Tibial nerve (tissue), 4 donors: ENCODE measurements at regions not wholly inside any gene's neighbourhood (a gene's known extent, or its start where the extent isn't known, plus 50 kb on each side); places are given as distances from the start of the nearest gene placed in this dataset.

Source experiments
- DNase-seq, 2 donors: peaks; one replicate each; pipeline ENCODE4 v3.0.0-alpha.2; 2019; ENCODE audit warnings: low spot score in 2 of 2
- H3K27ac ChIP-seq, 4 donors: fragments of 200-600 bp; sonication (generic) in 3 of 4; one replicate each; pipeline ENCODE4 v1.5.1; 2017 to 2019; ENCODE audit warnings: mild to moderate bottlenecking in 1 of 4
- H3K27me3 ChIP-seq, 2 donors: fragments of 200-600 bp; sonication (generic) in 1 of 2; one replicate each; pipeline versions ENCODE4 v1.5.1 to v1.6.0; 2017 to 2019
- H3K36me3 ChIP-seq, 3 donors: fragments of 200-600 bp; sonication (generic); one replicate each; pipeline ENCODE4 v1.5.1; 2018 to 2019
- H3K4me1 ChIP-seq, 4 donors: fragments of 200-600 bp; sonication (generic) in 3 of 4; one replicate each; pipeline ENCODE4 v1.5.1; 2017 to 2019
- H3K4me3 ChIP-seq, 4 donors: fragments of 200-600 bp; sonication (generic) in 3 of 4; one replicate each; pipeline ENCODE4 v1.5.1; 2017 to 2019; ENCODE audit warnings: mild to moderate bottlenecking in 1 of 4, moderate library complexity in 1 of 4
- H3K9me3 ChIP-seq, 4 donors: fragments of 200-600 bp; sonication (generic) in 3 of 4; one replicate each; pipeline ENCODE4 v1.5.1; 2017 to 2019
- CTCF ChIP-seq, 5 experiments: fragments of 200-600 bp in 3 of 5; fragments of 450-650 bp in 2 of 5; sonication (generic) in 3 of 5; IDR thresholded peaks; one replicate each; pipeline ENCODE4 v1.5.1; 2016 to 2019; ENCODE audit warnings: antibody characterized with exemption in 5 of 5, mild to moderate bottlenecking in 3 of 5, moderate library complexity in 2 of 5
- EP300 ChIP-seq, 2 donors: sonication (generic); formaldehyde crosslinking; IDR thresholded peaks; one replicate each; pipeline ENCODE4 v1.6.1; 2017; ENCODE audit warnings: antibody characterized with exemption in 2 of 2, mild to moderate bottlenecking in 1 of 2
- POLR2A ChIP-seq, 2 donors: fragments of 450-650 bp; IDR thresholded peaks; one replicate each; pipeline ENCODE4 v1.6.1; 2017; ENCODE audit warnings: antibody characterized with exemption in 2 of 2, mild to moderate bottlenecking in 2 of 2, moderate library complexity in 2 of 2
- WGBS, 2 donors: methylation state at CpG; one replicate each; pipeline ENCODE4 v1.1.5; 2018; 5-methylcytosine and 5-hydroxymethylcytosine counted together

GRCh38 chr12:88266806-88267360 is 124.8 kb downstream of the TMTC3 start:
- Histone ChIP-seq H3K4me1 (peaks cover 0 to 6% (median 0%) of the 10 kb centered on the region in 4 donors), H3K4me3 (no peak overlapping the region), H3K27me3 (no peaks in the 10 kb centered on the region), H3K27ac (no peak overlapping the region), H3K9me3 (no peaks in the 10 kb centered on the region), H3K36me3 (no peaks in the 10 kb centered on the region)
- no peak for DNase-seq
- WGBS, 2 donors, result 69 to 76% methylated on average over 2 of the region's 2 CpGs
- TF ChIP-seq CTCF (IDR thresholded peaks at IDR 0.05), result no peak
- TF ChIP-seq POLR2A (IDR thresholded peaks at IDR 0.05), result no peak
- no peak for TF ChIP-seq EP300 (IDR thresholded peaks at IDR 0.05)

- no peak for DNase-seq
- Histone ChIP-seq H3K9me3 (peaks cover 0 to 5% (median 0%) of the 10 kb centered on the region in 4 donors), H3K4me3 (no peak overlapping the region), H3K27me3 (no peaks in the 10 kb centered on the region), H3K36me3 (no peaks in the 10 kb centered on the region), H3K27ac (no peak overlapping the region), H3K4me1 (peaks cover 0 to 6% (median 0%) of the 10 kb centered on the region in 4 donors)
- 85 to 86% methylated on average over 2 of the region's 2 CpGs for WGBS, 2 donors
- TF ChIP-seq POLR2A (IDR thresholded peaks at IDR 0.05) (no peak), CTCF (IDR thresholded peaks at IDR 0.05) (no peak), EP300 (IDR thresholded peaks at IDR 0.05) (no peak)
Observed at GRCh38 chr12:88267630-88268029, 125.5 kb downstream of the TMTC3 start.

- DNase-seq, result no peak
- Histone ChIP-seq H3K27ac (no peak overlapping the region), H3K4me1 (no peaks in the 10 kb centered on the region), H3K27me3 (no peaks in the 10 kb centered on the region), H3K36me3 (no peaks in the 10 kb centered on the region), H3K4me3 (no peak overlapping the region), H3K9me3 (peaks cover 0 to 9% (median 0%) of the 10 kb centered on the region in 4 donors)
- TF ChIP-seq CTCF (IDR thresholded peaks at IDR 0.05) (no peak), POLR2A (IDR thresholded peaks at IDR 0.05) (no peak), EP300 (IDR thresholded peaks at IDR 0.05) (no peak)
- 60 to 61% methylated on average over 4 of the region's 4 CpGs for WGBS, 2 donors
Observed at GRCh38 chr12:88272456-88272855, 130.3 kb downstream of the TMTC3 start.

- H3K4me1 ChIP-seq, result no peaks in the 10 kb centered on the region
- H3K27me3 ChIP-seq, result no peaks in the 10 kb centered on the region
- H3K4me3 ChIP-seq, result no peak overlapping the region
- WGBS, 2 donors, result 94% methylated on average over 2 of the region's 2 CpGs
- H3K9me3 ChIP-seq, result peaks cover 0 to 9% (median 0%) of the 10 kb centered on the region in 4 donors
- no peak overlapping the region for H3K27ac ChIP-seq
- TF ChIP-seq EP300 (IDR thresholded peaks at IDR 0.05) (no peak), POLR2A (IDR thresholded peaks at IDR 0.05) (no peak), CTCF (IDR thresholded peaks at IDR 0.05) (no peak)
- H3K36me3 ChIP-seq, result no peaks in the 10 kb centered on the region
- DNase-seq, result no peak
Observed at GRCh38 chr12:88273450-88273849, 131.3 kb downstream of the TMTC3 start.

GRCh38 chr12:88273875-88274274 is 131.8 kb downstream of the TMTC3 start:
- no peak overlapping the region for H3K27ac ChIP-seq
- 66 to 71% methylated on average over 2 of the region's 2 CpGs for WGBS, 2 donors
- no peaks in the 10 kb centered on the region for H3K27me3 ChIP-seq
- H3K4me1 ChIP-seq, result no peaks in the 10 kb centered on the region
- no peak for TF ChIP-seq CTCF (IDR thresholded peaks at IDR 0.05)
- peaks cover 0 to 9% (median 0%) of the 10 kb centered on the region in 4 donors for H3K9me3 ChIP-seq
- H3K36me3 ChIP-seq, result no peaks in the 10 kb centered on the region
- DNase-seq, result no peak
- H3K4me3 ChIP-seq, result no peak overlapping the region
